LoVo (cell line): ENCODE measurements at regions not wholly inside any gene's neighbourhood (a gene's known extent, or its start where the extent isn't known, plus 50 kb on each side); places are given as distances from the start of the nearest gene placed in this dataset.
"Not testable (repeated sequence)": the region's sequence is repeated elsewhere in the genome, so short reads cannot be mapped to it uniquely, and the experiment has no call there.

ENCODE experiments used
- DNase-seq: peaks from one replicate; pipeline ENCODE4 v3.0.0-alpha.2; 2016; ENCODE audit warnings: low spot score

GRCh38 chr16:58820411-58820810 is 86.3 kb upstream of the GOT2 start:
- no peak for DNase-seq

GRCh38 chr16:58815181-58815888 is 81.2 kb upstream of the GOT2 start:
- DNase-seq = no peak

DNA sequence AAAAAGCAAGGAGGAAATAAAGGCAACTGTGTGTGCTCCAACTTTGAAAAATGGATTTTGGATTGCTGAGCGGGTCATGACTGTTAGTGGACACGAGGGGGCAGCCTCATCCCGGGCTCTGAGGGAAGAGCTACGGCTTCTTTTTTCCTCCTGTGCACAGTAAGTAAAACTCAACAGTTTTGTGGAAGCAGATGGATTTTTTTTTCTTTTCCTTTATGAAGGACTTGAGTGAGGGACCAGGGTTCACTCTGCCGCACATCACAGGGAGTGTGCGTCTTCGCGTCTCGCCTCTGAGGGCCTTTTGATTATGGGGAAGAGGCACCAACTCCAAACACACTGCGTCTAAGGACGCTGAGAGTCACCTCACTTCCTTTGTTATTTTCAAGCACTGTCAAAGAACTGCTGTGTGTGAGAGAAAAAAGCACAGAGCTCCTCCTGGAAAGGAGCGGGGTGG is 80.3 kb upstream of the GOT2 start:
- peak; percentile 50 for DNase-seq

GRCh38 chr16:58809213-58809612 is 75.1 kb upstream of the GOT2 start:
- DNase-seq = no peak

- no peak for DNase-seq
Measured at GRCh38 chr16:58807276-58807675, 73.2 kb upstream of the GOT2 start.

- no peak for DNase-seq
Measured at GRCh38 chr16:58801838-58802237, 67.7 kb upstream of the GOT2 start.

DNA sequence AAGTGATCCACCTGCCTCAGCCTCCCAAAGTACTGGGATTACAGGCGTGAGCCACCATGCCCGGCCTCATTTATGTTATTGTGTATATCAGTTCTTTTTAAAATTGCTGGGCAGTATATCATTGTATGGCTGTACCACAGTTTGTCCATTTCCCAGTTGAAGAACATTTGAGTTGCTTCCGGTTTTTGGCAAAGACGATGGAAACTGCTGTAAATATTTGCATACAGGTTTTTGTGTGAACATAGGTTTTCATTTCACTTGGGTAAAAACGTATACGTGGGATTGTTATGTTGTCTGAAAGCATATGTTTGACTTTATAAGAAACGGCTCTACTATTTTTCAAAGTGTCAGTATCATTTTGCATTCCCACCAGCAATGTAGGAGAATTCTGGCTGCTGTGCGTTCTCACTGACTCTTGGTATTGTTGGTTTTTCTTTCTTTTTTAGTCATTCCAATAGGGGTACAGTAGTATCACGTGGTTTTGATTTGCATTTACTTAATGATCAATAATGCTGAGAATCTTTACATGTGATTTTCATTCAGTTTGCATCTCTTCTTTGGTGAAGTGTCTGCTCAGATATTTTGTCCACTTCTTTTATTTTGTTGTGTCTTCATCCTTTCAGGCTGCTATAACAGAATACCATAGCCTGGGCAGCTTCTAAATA is 63.2 kb upstream of the GOT2 start:
- no peak for DNase-seq

- DNase-seq = no peak
Measured at GRCh38 chr16:58793366-58793765, 59.2 kb upstream of the GOT2 start.

- no peak for DNase-seq
Measured at GRCh38 chr16:58792188-58792587, 58.1 kb upstream of the GOT2 start.

- not testable (repeated sequence) for DNase-seq
Measured at GRCh38 chr16:58790816-58791557, 56.9 kb upstream of the GOT2 start.

DNA sequence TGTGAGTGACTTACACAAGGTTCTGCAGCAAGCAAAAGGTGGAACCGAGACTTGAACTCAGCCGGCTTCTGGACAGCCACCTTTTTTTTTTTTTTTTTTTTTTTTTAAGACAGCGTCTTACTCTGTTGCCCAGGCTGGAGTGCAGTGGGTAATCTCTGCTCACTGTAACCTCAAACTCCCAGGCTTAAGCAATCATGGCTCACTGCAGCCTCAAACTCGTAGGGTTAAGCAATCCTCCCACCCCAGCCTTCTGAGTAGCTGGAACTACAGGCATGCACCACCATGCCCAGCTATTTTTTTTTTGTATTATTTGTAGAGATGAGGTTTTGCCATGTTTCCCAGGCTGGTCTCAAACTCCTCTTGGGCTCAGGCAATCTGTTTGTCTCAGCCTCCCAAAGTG is 55.2 kb upstream of the GOT2 start:
- no peak for DNase-seq
